ENCODE measurements at regions not wholly inside any gene's neighbourhood (a gene's known extent, or its start where the extent isn't known, plus 50 kb on each side); places are given as distances from the start of the nearest gene placed in this dataset.

- DNase-seq (ENCODE audit: low read depth in 1 of 2, low spot score in 1 of 2): no peak
- no peak for TF ChIP-seq REST (IDR thresholded peaks at IDR 0.05; ENCODE audit: insufficient replicate concordance, low read depth)
- TF ChIP-seq, protein P1, sequence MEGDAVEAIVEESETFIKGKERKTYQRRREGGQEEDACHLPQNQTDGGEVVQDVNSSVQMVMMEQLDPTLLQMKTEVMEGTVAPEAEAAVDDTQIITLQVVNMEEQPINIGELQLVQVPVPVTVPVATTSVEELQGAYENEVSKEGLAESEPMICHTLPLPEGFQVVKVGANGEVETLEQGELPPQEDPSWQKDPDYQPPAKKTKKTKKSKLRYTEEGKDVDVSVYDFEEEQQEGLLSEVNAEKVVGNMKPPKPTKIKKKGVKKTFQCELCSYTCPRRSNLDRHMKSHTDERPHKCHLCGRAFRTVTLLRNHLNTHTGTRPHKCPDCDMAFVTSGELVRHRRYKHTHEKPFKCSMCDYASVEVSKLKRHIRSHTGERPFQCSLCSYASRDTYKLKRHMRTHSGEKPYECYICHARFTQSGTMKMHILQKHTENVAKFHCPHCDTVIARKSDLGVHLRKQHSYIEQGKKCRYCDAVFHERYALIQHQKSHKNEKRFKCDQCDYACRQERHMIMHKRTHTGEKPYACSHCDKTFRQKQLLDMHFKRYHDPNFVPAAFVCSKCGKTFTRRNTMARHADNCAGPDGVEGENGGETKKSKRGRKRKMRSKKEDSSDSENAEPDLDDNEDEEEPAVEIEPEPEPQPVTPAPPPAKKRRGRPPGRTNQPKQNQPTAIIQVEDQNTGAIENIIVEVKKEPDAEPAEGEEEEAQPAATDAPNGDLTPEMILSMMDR (IDR thresholded peaks at IDR 0.05; ENCODE audit: insufficient read depth, low read length): no peak
- TF ChIP-seq GABPA (IDR thresholded peaks at IDR 0.05; ENCODE audit: low read depth): no peak
- TF ChIP-seq POLR2AphosphoS5 (IDR thresholded peaks at IDR 0.05; ENCODE audit: low read depth): no peak
- no peak for TF ChIP-seq SPI1 (IDR thresholded peaks at IDR 0.05; ENCODE audit: borderline replicate concordance, low read depth)
- H3K4me3 ChIP-seq (replicated peaks; ENCODE audit: insufficient read depth, low read length): no peak overlapping the region
- H3K27me3 ChIP-seq (ENCODE audit: insufficient read depth, poor library complexity, severe bottlenecking): no peaks in the 10 kb centered on the region
- H3K27ac ChIP-seq (replicated peaks): no peak overlapping the region
Observed at GRCh38 chr21:15141261-15141970, 76.6 kb upstream of the NRIP1 start.

GRCh38 chr21:15144026-15144425, 79.2 kb upstream of the NRIP1 start:
- Histone ChIP-seq H3K27me3 (ENCODE audit: insufficient read depth, poor library complexity, severe bottlenecking) (no peaks in the 10 kb centered on the region), H3K27ac (replicated peaks) (no peak overlapping the region), H3K4me3 (replicated peaks; ENCODE audit: insufficient read depth, low read length) (no peak overlapping the region)
- no peak for DNase-seq (ENCODE audit: low read depth in 1 of 2, low spot score in 1 of 2)
- no peak for TF ChIP-seq POLR2AphosphoS5 (IDR thresholded peaks at IDR 0.05; ENCODE audit: low read depth)
- no peak for TF ChIP-seq SPI1 (IDR thresholded peaks at IDR 0.05; ENCODE audit: borderline replicate concordance, low read depth)
- TF ChIP-seq GABPA (IDR thresholded peaks at IDR 0.05; ENCODE audit: low read depth): no peak
- TF ChIP-seq, protein P1 (IDR thresholded peaks at IDR 0.05; ENCODE audit: insufficient read depth, low read length): no peak

DNA sequence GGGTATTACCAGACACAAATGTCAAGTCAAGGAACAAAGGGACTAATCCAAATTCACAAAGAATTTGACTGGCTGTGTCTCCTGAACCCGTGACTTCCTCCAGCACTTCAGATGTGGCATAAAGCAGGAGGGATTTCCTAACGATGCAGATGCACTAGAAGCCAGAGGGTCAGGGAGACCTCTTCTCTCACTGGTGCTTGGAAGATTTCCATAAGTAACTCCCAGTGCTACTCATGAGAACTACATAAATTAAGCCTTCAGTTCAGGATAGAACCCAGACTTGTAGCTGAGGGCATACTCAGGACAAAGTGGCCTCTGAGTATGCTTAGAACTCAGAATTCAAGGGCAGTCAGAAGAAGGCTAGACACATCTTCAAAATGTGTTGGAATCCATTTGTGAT, 83.6 kb upstream of the NRIP1 start:
- Histone ChIP-seq H3K27me3 (ENCODE audit: insufficient read depth, poor library complexity, severe bottlenecking) (no peaks in the 10 kb centered on the region), H3K27ac (replicated peaks) (no peak overlapping the region), H3K4me3 (replicated peaks; ENCODE audit: insufficient read depth, low read length) (no peak overlapping the region)
- DNase-seq (ENCODE audit: low read depth in 1 of 2, low spot score in 1 of 2): no peak
- TF ChIP-seq, protein P1 (IDR thresholded peaks at IDR 0.05; ENCODE audit: insufficient read depth, low read length): no peak
- TF ChIP-seq GABPA (IDR thresholded peaks at IDR 0.05; ENCODE audit: low read depth): no peak
- no peak for TF ChIP-seq SPI1 (IDR thresholded peaks at IDR 0.05; ENCODE audit: borderline replicate concordance, low read depth)
- no peak for TF ChIP-seq REST (IDR thresholded peaks at IDR 0.05; ENCODE audit: insufficient replicate concordance, low read depth)
- no peak for TF ChIP-seq POLR2AphosphoS5 (IDR thresholded peaks at IDR 0.05; ENCODE audit: low read depth)
